ENCODE measurements at regions not wholly inside any gene's neighbourhood (a gene's known extent, or its start where the extent isn't known, plus 50 kb on each side); places are given as distances from the start of the nearest gene placed in this dataset.
A peak's percentile ranks its signal among the peaks of the same experiment; 100 is the strongest.

- Mint-ChIP-seq H3K9me3 (ENCODE audit: unreplicated experiment) (no peaks in the 10 kb centered on the region), H3K36me3 (ENCODE audit: insufficient read depth, unreplicated experiment) (no peaks in the 10 kb centered on the region), H3K27me3 (ENCODE audit: insufficient read depth, unreplicated experiment) (no peaks in the 10 kb centered on the region), H3K27ac (ENCODE audit: low read depth, unreplicated experiment) (peak overlapping the region; percentile 46), H3K4me1 (ENCODE audit: insufficient read depth, unreplicated experiment) (no peaks in the 10 kb centered on the region), H3K4me3 (ENCODE audit: unreplicated experiment) (no peak overlapping the region)
- intact Hi-C loops (cut with micrococcal nuclease): no loop called here
- ChIA-PET CTCF (interaction anchor here (0.6 to 0.7 kb wide), 2 partner anchors 392 to 1024 kb away, joined by 4 read pairs; no protein-coding TSS in a partner anchor), POLR2A (no interaction called here)
- peak; percentile 50 for DNase-seq (ENCODE audit: unreplicated experiment)
- no peak for TF ChIP-seq CTCF (IDR thresholded peaks at IDR 0.05; ENCODE audit: unreplicated experiment)
- no TSS peak for BruUV-seq (replicated peaks)
These were observed 1254.3 kb upstream of the AGA start for GRCh38 chr4:178696515-178696914.

- no peaks in the 10 kb centered on the region for H3K4me1 Mint-ChIP-seq (ENCODE audit: insufficient read depth, unreplicated experiment)
- CTCF ChIA-PET: no interaction called here
- no peaks in the 10 kb centered on the region for H3K27me3 Mint-ChIP-seq (ENCODE audit: insufficient read depth, unreplicated experiment)
- intact Hi-C loops (cut with micrococcal nuclease): no loop called here
- POLR2A ChIA-PET: no interaction called here
- BruUV-seq (replicated peaks): no TSS peak
- H3K27ac Mint-ChIP-seq (ENCODE audit: low read depth, unreplicated experiment): no peak overlapping the region
- no peaks in the 10 kb centered on the region for H3K9me3 Mint-ChIP-seq (ENCODE audit: unreplicated experiment)
- H3K4me3 Mint-ChIP-seq (ENCODE audit: unreplicated experiment): no peak overlapping the region
- DNase-seq (ENCODE audit: unreplicated experiment): no peak
- TF ChIP-seq CTCF (IDR thresholded peaks at IDR 0.05; ENCODE audit: unreplicated experiment): no peak
- no peaks in the 10 kb centered on the region for H3K36me3 Mint-ChIP-seq (ENCODE audit: insufficient read depth, unreplicated experiment)
These were observed 1270.2 kb upstream of the AGA start for GRCh38 chr4:178712486-178712885.

- Mint-ChIP-seq H3K36me3 (ENCODE audit: insufficient read depth, unreplicated experiment) (no peaks in the 10 kb centered on the region), H3K4me1 (ENCODE audit: insufficient read depth, unreplicated experiment) (no peaks in the 10 kb centered on the region), H3K4me3 (ENCODE audit: unreplicated experiment) (no peak overlapping the region), H3K9me3 (ENCODE audit: unreplicated experiment) (no peaks in the 10 kb centered on the region), H3K27me3 (ENCODE audit: insufficient read depth, unreplicated experiment) (no peaks in the 10 kb centered on the region), H3K27ac (ENCODE audit: low read depth, unreplicated experiment) (no peak overlapping the region)
- DNase-seq (ENCODE audit: unreplicated experiment): peak; percentile 25
- POLR2A ChIA-PET: no interaction called here
- CTCF ChIA-PET: no interaction called here
- no peak for TF ChIP-seq CTCF (IDR thresholded peaks at IDR 0.05; ENCODE audit: unreplicated experiment)
- no TSS peak for BruUV-seq (replicated peaks)
- intact Hi-C loops (cut with micrococcal nuclease): no loop called here
These were observed 1295.8 kb upstream of the AGA start for GRCh38 chr4:178738026-178738425.

- Mint-ChIP-seq H3K27me3 (ENCODE audit: insufficient read depth, unreplicated experiment) (no peaks in the 10 kb centered on the region), H3K4me3 (ENCODE audit: unreplicated experiment) (no peak overlapping the region), H3K27ac (ENCODE audit: low read depth, unreplicated experiment) (no peak overlapping the region), H3K4me1 (ENCODE audit: insufficient read depth, unreplicated experiment) (peaks cover 11% of the 10 kb centered on the region), H3K9me3 (ENCODE audit: unreplicated experiment) (peaks cover 5% of the 10 kb centered on the region), H3K36me3 (ENCODE audit: insufficient read depth, unreplicated experiment) (no peaks in the 10 kb centered on the region)
- ChIA-PET POLR2A (no interaction called here), CTCF (interaction anchor here (0.6 kb wide), 1 partner anchor 932 kb away, joined by 3 read pairs; no protein-coding TSS in a partner anchor)
- peak; percentile 16 for DNase-seq (ENCODE audit: unreplicated experiment)
- no TSS peak for BruUV-seq (replicated peaks)
- no peak for TF ChIP-seq CTCF (IDR thresholded peaks at IDR 0.05; ENCODE audit: unreplicated experiment)
- intact Hi-C loops (cut with micrococcal nuclease): no loop called here
These were observed 1303.0 kb upstream of the AGA start for GRCh38 chr4:178745203-178745602.
